ENCODE measurements at regions not wholly inside any gene's neighbourhood (a gene's known extent, or its start where the extent isn't known, plus 50 kb on each side); places are given as distances from the start of the nearest gene placed in this dataset.

GRCh38 chr6:156474507-156475120 lies 302.6 kb upstream of the ARID1B start:
- H3K36me3 Mint-ChIP-seq, result no peaks in the 10 kb centered on the region
- H3K9me3 Mint-ChIP-seq, result no peaks in the 10 kb centered on the region
- peaks cover 2 to 14% of the 10 kb centered on the region in 2 donors for H3K27me3 Mint-ChIP-seq
- ATAC-seq (no peak), DNase-seq (ENCODE audit: low spot score) (no peak)
- no peak overlapping the region for H3K4me3 Mint-ChIP-seq
- H3K27ac Mint-ChIP-seq, result no peak overlapping the region
- no peaks in the 10 kb centered on the region for H3K4me1 Mint-ChIP-seq (ENCODE audit: low read depth in 2 of 2)

- DNase-seq (ENCODE audit: low spot score), result no peak
- Mint-ChIP-seq H3K36me3 (no peaks in the 10 kb centered on the region), H3K27me3 (peaks cover 13 to 23% of the 10 kb centered on the region in 2 donors), H3K4me3 (no peak overlapping the region), H3K4me1 (ENCODE audit: low read depth in 2 of 2) (no peaks in the 10 kb centered on the region), H3K27ac (no peak overlapping the region), H3K9me3 (no peaks in the 10 kb centered on the region)
- no peak for ATAC-seq
These were observed 306.2 kb upstream of the ARID1B start for GRCh38 chr6:156471000-156471399.

- H3K9me3 Mint-ChIP-seq, result peaks cover 4% of the 10 kb centered on the region
- no peaks in the 10 kb centered on the region for H3K4me1 Mint-ChIP-seq (ENCODE audit: low read depth in 2 of 2)
- H3K27me3 Mint-ChIP-seq, result peaks cover 19 to 34% of the 10 kb centered on the region in 2 donors
- no peak for DNase-seq (ENCODE audit: low spot score)
- H3K36me3 Mint-ChIP-seq, result no peaks in the 10 kb centered on the region
- ATAC-seq, result no peak
- H3K27ac Mint-ChIP-seq, result no peak overlapping the region
- no peak overlapping the region for H3K4me3 Mint-ChIP-seq
These were observed 312.9 kb upstream of the ARID1B start for GRCh38 chr6:156464100-156464878.

GRCh38 chr6:156461647-156462046 lies 315.5 kb upstream of the ARID1B start:
- no peaks in the 10 kb centered on the region for H3K36me3 Mint-ChIP-seq
- H3K27ac Mint-ChIP-seq, result no peak overlapping the region
- ATAC-seq, result no peak
- peaks cover 10 to 23% of the 10 kb centered on the region in 2 donors for H3K27me3 Mint-ChIP-seq
- no peak overlapping the region for H3K4me3 Mint-ChIP-seq
- H3K9me3 Mint-ChIP-seq, result peaks cover 4% of the 10 kb centered on the region
- DNase-seq (ENCODE audit: low spot score), result no peak
- no peaks in the 10 kb centered on the region for H3K4me1 Mint-ChIP-seq (ENCODE audit: low read depth in 2 of 2)

GRCh38 chr6:156457601-156458000 lies 319.6 kb upstream of the ARID1B start:
- DNase-seq (ENCODE audit: low spot score) (no peak), ATAC-seq (no peak)
- Mint-ChIP-seq H3K36me3 (no peaks in the 10 kb centered on the region), H3K27ac (no peak overlapping the region), H3K4me3 (no peak overlapping the region), H3K9me3 (no peaks in the 10 kb centered on the region), H3K4me1 (ENCODE audit: low read depth in 2 of 2) (no peaks in the 10 kb centered on the region), H3K27me3 (peaks cover 5 to 29% of the 10 kb centered on the region in 2 donors)

DNA sequence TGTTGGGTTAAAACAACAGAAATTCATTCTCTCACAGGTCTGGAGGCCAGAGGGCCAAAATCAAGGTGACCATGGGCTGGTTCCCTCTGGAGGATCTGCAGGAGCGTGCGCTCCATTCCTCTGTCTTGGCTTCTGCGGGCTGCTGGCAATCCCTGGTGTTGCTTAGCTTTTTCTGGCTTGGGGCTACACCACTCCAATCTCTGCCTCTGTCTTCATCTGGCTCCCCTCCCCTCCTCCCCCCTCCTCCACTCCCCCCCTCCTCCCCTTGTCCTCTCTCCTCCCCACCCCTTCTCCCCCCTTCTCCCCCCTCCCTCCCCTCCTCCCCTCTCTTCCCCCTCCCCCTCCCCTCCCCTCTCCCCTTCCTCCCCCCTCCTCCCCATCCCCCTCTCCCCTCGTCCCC lies 321.3 kb upstream of the ARID1B start:
- Mint-ChIP-seq H3K27me3 (peaks cover 5 to 25% of the 10 kb centered on the region in 2 donors), H3K9me3 (no peaks in the 10 kb centered on the region), H3K27ac (no peak overlapping the region), H3K36me3 (no peaks in the 10 kb centered on the region), H3K4me3 (no peak overlapping the region), H3K4me1 (ENCODE audit: low read depth in 2 of 2) (no peaks in the 10 kb centered on the region)
- ATAC-seq, result no peak
- DNase-seq (ENCODE audit: low spot score), result no peak

DNA sequence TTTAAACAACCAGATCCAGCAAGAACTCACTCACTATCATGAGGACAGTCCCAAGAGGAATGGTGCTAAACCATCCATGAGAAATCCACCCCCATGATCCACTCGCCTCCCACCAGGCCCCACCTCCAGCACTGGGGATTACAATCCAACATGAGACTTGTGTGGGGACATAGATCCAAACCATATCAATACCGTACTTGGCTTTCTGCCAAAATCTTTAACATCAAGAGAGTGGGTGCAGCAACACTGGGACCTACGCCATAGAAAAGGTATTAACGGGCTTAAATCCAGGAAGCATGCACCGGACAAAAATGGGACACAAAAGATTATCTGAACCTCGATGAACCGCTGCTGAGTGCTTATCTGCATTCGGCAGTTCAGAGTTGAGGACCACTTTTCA lies 322.3 kb upstream of the ARID1B start:
- Mint-ChIP-seq H3K27ac (no peak overlapping the region), H3K27me3 (peaks cover 8 to 25% of the 10 kb centered on the region in 2 donors), H3K4me3 (no peak overlapping the region), H3K9me3 (no peaks in the 10 kb centered on the region), H3K36me3 (no peaks in the 10 kb centered on the region), H3K4me1 (ENCODE audit: low read depth in 2 of 2) (no peaks in the 10 kb centered on the region)
- ATAC-seq, result no peak
- DNase-seq (ENCODE audit: low spot score), result no peak

DNA sequence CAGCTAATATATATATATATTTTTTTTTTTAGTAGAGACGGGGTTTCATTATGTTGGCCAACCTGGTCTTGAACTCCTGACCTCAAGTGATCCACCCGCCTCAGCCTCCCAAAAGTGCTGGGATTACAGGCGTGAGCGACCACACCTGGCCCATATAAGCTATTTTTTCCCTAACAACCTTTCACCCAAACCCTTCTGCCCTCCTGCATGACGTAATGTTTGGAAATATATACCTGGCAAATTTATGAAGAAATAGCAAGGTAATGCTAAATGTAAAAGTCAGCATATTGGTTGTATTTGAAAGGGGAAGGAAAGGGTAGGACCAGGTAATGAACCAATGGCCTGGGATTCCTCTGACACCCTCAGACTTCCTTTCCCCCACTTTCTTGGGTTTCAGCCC lies 325.5 kb upstream of the ARID1B start:
- Mint-ChIP-seq H3K9me3 (no peaks in the 10 kb centered on the region), H3K27me3 (peaks cover 11 to 26% of the 10 kb centered on the region in 2 donors), H3K27ac (no peak overlapping the region), H3K4me3 (no peak overlapping the region), H3K36me3 (no peaks in the 10 kb centered on the region), H3K4me1 (ENCODE audit: low read depth in 2 of 2) (no peaks in the 10 kb centered on the region)
- DNase-seq (ENCODE audit: low spot score), result no peak
- ATAC-seq, result no peak

DNA sequence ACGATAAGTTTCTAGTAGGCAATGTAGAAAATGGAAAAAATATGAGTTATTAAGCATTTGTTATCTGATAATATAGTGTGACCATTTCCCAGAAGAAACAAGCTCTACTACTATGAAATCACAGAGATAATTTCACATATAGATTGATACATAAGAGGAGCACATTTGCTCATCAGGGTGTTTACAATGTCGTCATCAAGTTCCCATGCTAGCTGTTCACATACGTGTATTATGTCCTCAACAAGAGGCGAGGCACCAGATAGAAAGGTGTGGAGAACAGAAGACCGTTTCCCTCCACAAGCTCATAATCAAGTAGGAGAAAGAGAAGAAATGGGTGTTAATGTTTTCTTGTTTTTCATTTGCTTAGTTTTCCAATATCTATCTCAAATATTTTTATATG lies 326.1 kb upstream of the ARID1B start:
- no peaks in the 10 kb centered on the region for H3K9me3 Mint-ChIP-seq

GRCh38 chr6:156450421-156450820 lies 326.8 kb upstream of the ARID1B start:
- no peak overlapping the region for H3K27ac Mint-ChIP-seq
- no peak for DNase-seq (ENCODE audit: low spot score)
- H3K4me1 Mint-ChIP-seq (ENCODE audit: low read depth in 2 of 2), result no peaks in the 10 kb centered on the region
- no peak overlapping the region for H3K4me3 Mint-ChIP-seq
- H3K9me3 Mint-ChIP-seq, result no peaks in the 10 kb centered on the region
- no peak for ATAC-seq
- peaks cover 11 to 30% of the 10 kb centered on the region in 2 donors for H3K27me3 Mint-ChIP-seq
- no peaks in the 10 kb centered on the region for H3K36me3 Mint-ChIP-seq

More for the DNA sequence above, 326.1 kb upstream of the ARID1B start:
- Mint-ChIP-seq H3K27ac (no peak overlapping the region), H3K36me3 (no peaks in the 10 kb centered on the region), H3K27me3 (peaks cover 11 to 28% of the 10 kb centered on the region in 2 donors), H3K4me3 (no peak overlapping the region), H3K4me1 (ENCODE audit: low read depth in 2 of 2) (no peaks in the 10 kb centered on the region)
- DNase-seq (ENCODE audit: low spot score), result no peak
- no peak for ATAC-seq

- Mint-ChIP-seq H3K4me3 (no peak overlapping the region), H3K27me3 (peaks cover 11 to 36% of the 10 kb centered on the region in 2 donors), H3K27ac (no peak overlapping the region), H3K36me3 (no peaks in the 10 kb centered on the region), H3K4me1 (ENCODE audit: low read depth in 2 of 2) (no peaks in the 10 kb centered on the region), H3K9me3 (no peaks in the 10 kb centered on the region)
- no peak for ATAC-seq
- DNase-seq (ENCODE audit: low spot score), result no peak
These were observed 327.6 kb upstream of the ARID1B start for GRCh38 chr6:156449569-156449968.

GRCh38 chr6:156449128-156449527 lies 328.1 kb upstream of the ARID1B start:
- H3K4me1 Mint-ChIP-seq (ENCODE audit: low read depth in 2 of 2), result no peaks in the 10 kb centered on the region
- H3K27ac Mint-ChIP-seq, result no peak overlapping the region
- H3K36me3 Mint-ChIP-seq, result no peaks in the 10 kb centered on the region
- H3K27me3 Mint-ChIP-seq, result peaks cover 13 to 37% of the 10 kb centered on the region in 2 donors
- no peaks in the 10 kb centered on the region for H3K9me3 Mint-ChIP-seq
- H3K4me3 Mint-ChIP-seq, result no peak overlapping the region
- ATAC-seq (no peak), DNase-seq (ENCODE audit: low spot score) (no peak)

GRCh38 chr6:156448579-156448978 lies 328.6 kb upstream of the ARID1B start:
- Mint-ChIP-seq H3K4me3 (no peak overlapping the region), H3K27me3 (peaks cover 16 to 37% of the 10 kb centered on the region in 2 donors), H3K27ac (no peak overlapping the region), H3K9me3 (no peaks in the 10 kb centered on the region), H3K4me1 (ENCODE audit: low read depth in 2 of 2) (no peaks in the 10 kb centered on the region), H3K36me3 (no peaks in the 10 kb centered on the region)
- ATAC-seq (no peak), DNase-seq (ENCODE audit: low spot score) (no peak)

GRCh38 chr6:156440688-156441087 lies 336.5 kb upstream of the ARID1B start:
- Mint-ChIP-seq H3K27me3 (peaks cover 23 to 37% of the 10 kb centered on the region in 2 donors), H3K27ac (no peak overlapping the region), H3K36me3 (no peaks in the 10 kb centered on the region), H3K4me1 (ENCODE audit: low read depth in 2 of 2) (no peaks in the 10 kb centered on the region), H3K9me3 (no peaks in the 10 kb centered on the region), H3K4me3 (no peak overlapping the region)
- DNase-seq (ENCODE audit: low spot score) (no peak), ATAC-seq (no peak)

Data from natural killer cell treated with Interleukin-12 subunit alpha and Interleukin-12 subunit beta and Interleukin-15 and Interleukin-18, amount 100 ng/mL, for 72 hours (primary cell).